ENCODE measurements at regions not wholly inside any gene's neighbourhood (a gene's known extent, or its start where the extent isn't known, plus 50 kb on each side); places are given as distances from the start of the nearest gene placed in this dataset.

GRCh38 chr4:186902361-186902760 lies 178.7 kb upstream of the FAT1 start:
- TF ChIP-seq REST (IDR thresholded peaks at IDR 0.05; ENCODE audit: insufficient read depth in 1 of 2, low read depth in 2 of 2, low read length in 2 of 2) (no peak), SIN3A (IDR thresholded peaks at IDR 0.05; ENCODE audit: borderline replicate concordance, insufficient read depth, low read length) (no peak), FOXP2 (optimal IDR thresholded peaks at IDR 0.05; ENCODE audit: borderline replicate concordance, extremely low read depth, extremely low read length, insufficient read depth) (no peak), TAF1 (IDR thresholded peaks at IDR 0.05; ENCODE audit: borderline replicate concordance, insufficient read depth, low read length) (no peak), POLR2AphosphoS5 (IDR thresholded peaks at IDR 0.05; ENCODE audit: low read depth, low read length) (no peak)

- TF ChIP-seq SIN3A (IDR thresholded peaks at IDR 0.05; ENCODE audit: borderline replicate concordance, insufficient read depth, low read length), result no peak
- no peak for TF ChIP-seq POLR2AphosphoS5 (IDR thresholded peaks at IDR 0.05; ENCODE audit: low read depth, low read length)
- TF ChIP-seq REST (IDR thresholded peaks at IDR 0.05; ENCODE audit: insufficient read depth in 1 of 2, low read depth in 2 of 2, low read length in 2 of 2), result no peak
- no peak for TF ChIP-seq TAF1 (IDR thresholded peaks at IDR 0.05; ENCODE audit: borderline replicate concordance, insufficient read depth, low read length)
- no peak for TF ChIP-seq FOXP2 (optimal IDR thresholded peaks at IDR 0.05; ENCODE audit: borderline replicate concordance, extremely low read depth, extremely low read length, insufficient read depth)
Measured at GRCh38 chr4:186904101-186904500, 180.4 kb upstream of the FAT1 start.

- TF ChIP-seq FOXP2 (optimal IDR thresholded peaks at IDR 0.05; ENCODE audit: borderline replicate concordance, extremely low read depth, extremely low read length, insufficient read depth) (no peak), SIN3A (IDR thresholded peaks at IDR 0.05; ENCODE audit: borderline replicate concordance, insufficient read depth, low read length) (no peak), POLR2AphosphoS5 (IDR thresholded peaks at IDR 0.05; ENCODE audit: low read depth, low read length) (no peak), REST (IDR thresholded peaks at IDR 0.05; ENCODE audit: insufficient read depth in 1 of 2, low read depth in 2 of 2, low read length in 2 of 2) (no peak), TAF1 (IDR thresholded peaks at IDR 0.05; ENCODE audit: borderline replicate concordance, insufficient read depth, low read length) (no peak)
Measured at GRCh38 chr4:186906722-186907121, 183.1 kb upstream of the FAT1 start.

- TF ChIP-seq REST (IDR thresholded peaks at IDR 0.05; ENCODE audit: insufficient read depth in 1 of 2, low read depth in 2 of 2, low read length in 2 of 2), result no peak
- no peak for TF ChIP-seq TAF1 (IDR thresholded peaks at IDR 0.05; ENCODE audit: borderline replicate concordance, insufficient read depth, low read length)
- TF ChIP-seq POLR2AphosphoS5 (IDR thresholded peaks at IDR 0.05; ENCODE audit: low read depth, low read length), result no peak
- TF ChIP-seq SIN3A (IDR thresholded peaks at IDR 0.05; ENCODE audit: borderline replicate concordance, insufficient read depth, low read length), result no peak
- no peak for TF ChIP-seq FOXP2 (optimal IDR thresholded peaks at IDR 0.05; ENCODE audit: borderline replicate concordance, extremely low read depth, extremely low read length, insufficient read depth)
Measured at GRCh38 chr4:186910385-186910784, 186.7 kb upstream of the FAT1 start.

- TF ChIP-seq SIN3A (IDR thresholded peaks at IDR 0.05; ENCODE audit: borderline replicate concordance, insufficient read depth, low read length), result no peak
- TF ChIP-seq TAF1 (IDR thresholded peaks at IDR 0.05; ENCODE audit: borderline replicate concordance, insufficient read depth, low read length), result no peak
- TF ChIP-seq POLR2AphosphoS5 (IDR thresholded peaks at IDR 0.05; ENCODE audit: low read depth, low read length), result no peak
- TF ChIP-seq FOXP2 (optimal IDR thresholded peaks at IDR 0.05; ENCODE audit: borderline replicate concordance, extremely low read depth, extremely low read length, insufficient read depth), result no peak
- TF ChIP-seq REST (IDR thresholded peaks at IDR 0.05; ENCODE audit: insufficient read depth in 1 of 2, low read depth in 2 of 2, low read length in 2 of 2), result no peak
Measured at GRCh38 chr4:186912606-186913005, 188.9 kb upstream of the FAT1 start.
